HG02973 (cell line): ENCODE measurements at regions not wholly inside any gene's neighbourhood (a gene's known extent, or its start where the extent isn't known, plus 50 kb on each side); places are given as distances from the start of the nearest gene placed in this dataset.
"Not testable (repeated sequence)": the region's sequence is repeated elsewhere in the genome, so short reads cannot be mapped to it uniquely, and the experiment has no call there.

Experiments used
- ATAC-seq: cut with Tn5 transposase; IDR thresholded peaks from one replicate; pipeline ENCODE4 v1.9.1; 2021; ENCODE audit warnings: moderate library complexity; ENCODE audit not compliant: unreplicated experiment

- not testable (repeated sequence) for ATAC-seq
Observed at GRCh38 chr3:20921112-20921511, 735.1 kb upstream of the SGO1 start.

GRCh38 chr3:20916951-20917606, 731.1 kb upstream of the SGO1 start:
- no peak for ATAC-seq

- ATAC-seq: no peak
Observed at GRCh38 chr3:20914310-20914709, 728.3 kb upstream of the SGO1 start.

- ATAC-seq: no peak
Observed at GRCh38 chr3:20912406-20912805, 726.4 kb upstream of the SGO1 start.

DNA sequence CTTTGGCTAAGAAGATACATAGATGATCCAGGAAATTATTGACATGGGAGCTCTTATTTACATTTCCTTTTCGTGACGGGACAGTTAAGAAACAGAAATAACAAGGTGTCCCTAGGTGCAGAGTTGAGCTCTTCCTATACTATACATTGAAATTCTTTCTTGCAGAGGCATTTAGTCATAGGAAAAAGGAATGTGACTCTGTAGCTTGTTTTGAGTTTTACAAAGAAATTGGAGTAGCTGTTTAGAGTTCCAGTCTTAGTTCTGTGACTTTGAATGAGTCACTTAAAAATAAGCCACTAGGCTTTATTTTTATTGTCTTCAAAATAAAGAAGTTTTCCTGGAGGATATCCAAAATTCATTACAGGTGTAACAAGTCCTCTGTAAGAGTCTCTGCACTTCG, 723.5 kb upstream of the SGO1 start:
- no peak for ATAC-seq

GRCh38 chr3:20905210-20905805, 719.3 kb upstream of the SGO1 start:
- ATAC-seq: no peak

- ATAC-seq: no peak
Observed at GRCh38 chr3:20904671-20905070, 718.7 kb upstream of the SGO1 start.

DNA sequence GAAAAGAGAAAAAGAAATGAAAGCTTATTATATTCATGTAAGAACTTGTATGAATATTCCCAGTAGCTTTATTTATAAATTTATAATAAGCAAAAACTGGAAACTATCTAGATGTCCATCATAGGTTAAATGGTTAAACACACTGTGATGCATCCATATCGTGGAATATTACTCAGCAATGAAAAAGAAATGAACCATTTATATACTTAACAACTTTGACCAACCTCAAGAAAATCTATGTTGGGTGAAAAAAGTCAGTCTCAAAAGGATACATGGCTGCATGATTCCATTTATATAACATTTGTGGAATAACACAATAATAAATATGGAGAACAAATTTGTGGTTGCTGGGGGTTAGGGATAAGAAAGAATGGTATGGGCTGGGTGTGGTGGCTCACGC, 713.0 kb upstream of the SGO1 start:
- no peak for ATAC-seq

DNA sequence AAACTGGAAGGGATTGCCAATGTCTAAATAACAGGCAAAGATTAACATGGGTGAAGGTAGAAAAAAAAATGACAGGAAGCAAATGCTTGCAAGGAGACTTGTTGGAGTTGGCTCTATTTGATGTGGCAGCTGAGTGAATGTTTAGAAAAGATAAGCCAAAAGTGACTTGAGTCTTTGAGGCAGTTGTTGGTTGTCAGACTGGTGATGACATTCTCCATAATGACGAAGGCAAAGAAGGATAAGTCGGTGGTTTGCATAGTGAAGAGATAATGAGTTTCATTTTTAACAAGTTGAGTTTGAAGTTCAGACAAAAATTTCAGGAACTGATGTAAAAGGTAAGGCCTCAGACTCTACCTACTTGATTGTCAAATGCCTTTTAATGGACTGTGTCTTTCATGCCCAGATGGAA, 704.1 kb upstream of the SGO1 start:
- ATAC-seq: no peak

GRCh38 chr3:20878691-20879090, 692.7 kb upstream of the SGO1 start:
- no peak for ATAC-seq

- ATAC-seq: no peak
Observed at GRCh38 chr3:20873235-20873634, 687.2 kb upstream of the SGO1 start.

DNA sequence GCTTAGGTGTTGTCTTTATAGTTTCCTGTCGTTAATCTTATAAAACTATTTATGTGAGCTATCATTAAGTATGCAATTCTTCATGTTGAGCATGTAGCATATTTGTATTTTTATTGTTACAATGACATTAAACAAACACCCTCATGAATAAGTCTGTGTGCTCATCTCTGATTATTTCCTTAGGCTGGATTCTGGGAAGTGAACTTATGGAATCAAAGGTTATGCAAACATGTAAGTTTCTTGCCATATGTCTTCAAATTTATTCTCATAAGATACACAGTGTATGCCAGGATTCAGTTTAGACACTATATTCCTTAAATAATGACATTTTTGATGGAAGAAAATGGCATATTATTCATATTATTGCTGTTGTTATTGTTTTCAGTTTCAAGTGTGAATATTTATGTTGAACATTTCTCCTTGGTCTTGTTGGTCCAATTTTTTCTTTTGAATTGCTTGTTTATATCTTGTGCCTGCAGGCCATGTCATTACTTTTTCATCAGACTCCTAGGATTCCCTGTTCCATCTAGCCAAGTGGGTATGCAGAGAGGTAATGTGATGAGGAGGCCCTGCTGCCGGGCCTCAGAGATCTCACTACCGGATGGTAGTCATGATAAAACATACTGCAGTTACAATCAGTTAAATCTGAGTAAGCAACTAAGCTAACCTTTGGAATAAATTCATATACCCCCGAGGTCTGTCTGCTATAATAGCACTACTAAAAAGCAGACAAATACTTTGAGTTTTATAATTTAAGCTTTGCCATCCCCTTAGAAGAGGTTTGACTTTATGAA, 684.3 kb upstream of the SGO1 start:
- ATAC-seq: no peak

GRCh38 chr3:20865803-20866202, 679.8 kb upstream of the SGO1 start:
- ATAC-seq: no peak

DNA sequence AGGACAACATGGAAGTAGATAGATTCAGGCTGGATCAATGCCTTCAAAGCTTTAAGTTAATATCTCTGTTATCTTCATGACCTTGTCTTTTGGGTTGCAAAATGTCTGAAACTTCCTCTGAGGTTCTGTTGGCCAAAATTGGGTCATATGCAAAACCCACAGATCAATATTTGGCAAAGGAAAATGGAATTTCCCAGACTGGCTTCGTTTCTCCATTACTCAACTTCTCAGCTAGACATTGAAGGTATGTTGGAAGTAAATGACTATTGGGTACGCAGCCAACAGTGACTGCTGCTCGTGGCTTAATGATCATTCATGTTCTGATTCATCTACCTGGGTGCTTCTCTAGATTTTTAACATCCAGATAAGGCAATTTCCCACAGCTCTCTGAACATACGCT, 675.4 kb upstream of the SGO1 start:
- ATAC-seq: no peak

DNA sequence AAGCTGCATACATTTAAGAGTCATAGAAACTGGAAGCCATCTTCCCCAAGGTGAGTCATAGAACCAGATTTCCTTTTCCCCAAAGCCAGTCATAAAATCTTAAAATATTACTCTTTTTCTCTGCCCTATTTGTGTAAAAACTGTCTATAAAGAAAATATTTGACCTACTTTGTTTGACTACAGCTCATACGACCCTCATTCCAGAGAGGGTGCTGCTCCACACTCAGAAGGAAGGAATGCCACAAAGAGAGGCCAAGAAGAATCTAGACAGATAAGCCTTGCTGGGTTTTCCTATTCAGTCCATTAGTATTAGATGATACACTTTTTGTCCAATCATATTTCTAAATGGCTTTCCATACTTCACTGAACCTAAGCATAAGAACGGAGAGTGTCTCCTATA, 671.6 kb upstream of the SGO1 start:
- no peak for ATAC-seq

DNA sequence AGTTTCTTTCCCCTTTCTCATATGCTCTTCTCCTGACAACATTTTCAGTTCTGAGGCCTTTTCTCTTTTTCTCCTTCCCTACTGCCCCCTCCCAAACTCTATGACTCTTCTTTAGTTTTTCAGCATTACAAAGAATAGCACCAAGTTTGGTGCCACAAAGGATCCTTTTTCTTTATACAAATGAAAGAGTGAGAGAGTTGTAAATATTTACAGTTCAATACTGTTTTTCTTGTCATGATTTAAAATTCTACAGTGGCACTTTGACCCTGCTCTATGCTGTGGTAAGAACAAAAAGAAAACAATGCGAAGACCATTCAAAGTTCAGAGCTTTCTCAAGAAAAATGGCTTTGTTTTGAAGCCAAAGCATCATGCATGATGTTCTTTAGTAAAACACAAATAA, 667.9 kb upstream of the SGO1 start:
- ATAC-seq: no peak

GRCh38 chr3:20852712-20853111, 666.7 kb upstream of the SGO1 start:
- ATAC-seq: no peak

DNA sequence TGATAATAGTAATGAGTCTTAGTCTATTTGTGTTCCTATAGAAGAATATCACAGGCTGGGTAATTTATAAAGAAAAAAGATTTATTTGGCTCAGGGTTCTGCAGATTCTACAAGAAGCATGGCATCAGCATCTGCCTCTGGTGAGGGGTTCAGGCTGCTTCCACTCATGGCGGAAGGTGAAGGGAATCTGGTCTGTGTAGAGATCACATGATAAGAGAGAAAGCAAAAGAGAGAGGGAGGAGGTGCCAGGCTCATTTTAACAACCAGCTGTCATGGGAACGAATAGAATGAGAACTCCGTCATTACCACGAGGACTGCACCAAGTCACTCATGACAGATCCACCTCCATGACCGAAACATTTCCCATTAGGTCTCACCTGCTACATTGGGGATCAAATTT, 664.0 kb upstream of the SGO1 start:
- ATAC-seq: no peak

- ATAC-seq: no peak
Observed at GRCh38 chr3:20846832-20847231, 660.8 kb upstream of the SGO1 start.

DNA sequence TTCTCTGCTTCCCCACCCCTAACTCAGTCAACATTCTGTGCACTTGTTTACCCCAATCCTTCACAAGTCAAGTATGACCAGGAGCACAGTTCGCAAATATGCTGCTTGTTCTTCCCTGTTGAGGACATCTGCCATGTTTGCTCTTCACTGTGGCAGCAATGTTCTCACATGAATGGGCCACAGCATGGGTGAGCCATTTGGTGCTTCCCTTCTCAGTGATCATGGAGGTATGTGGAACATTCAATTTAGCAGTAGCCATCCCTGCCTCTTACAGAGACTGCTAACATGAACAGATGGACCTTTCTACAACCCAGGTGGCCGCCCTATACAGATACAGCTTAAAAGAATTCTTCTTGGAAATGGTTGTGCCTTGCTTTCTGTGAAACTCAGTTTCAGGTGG, 660.1 kb upstream of the SGO1 start:
- no peak for ATAC-seq

GRCh38 chr3:20844851-20845250, 658.8 kb upstream of the SGO1 start:
- no peak for ATAC-seq
